Activated B cell treated with CpG ODN at 0.5 μM for 24 hours (primary cell): ENCODE measurements at regions not wholly inside any gene's neighbourhood (a gene's known extent, or its start where the extent isn't known, plus 50 kb on each side); places are given as distances from the start of the nearest gene placed in this dataset.

Source experiments
- ATAC-seq: fragments of 200-7000 bp; cut with Tn5 transposase; one replicate; pipeline ENCODE4 v1.10.0; 2021; ENCODE audit warnings: low read depth, mild to moderate bottlenecking, moderate library complexity
- CTCF ChIA-PET: fragments of 350-600 bp; sonication (Branson Sonifier 250); formaldehyde crosslinking; loops from one replicate; lab custom pipeline; 2021; ENCODE audit warnings: antibody characterized with exemption; lab: Charles Lee
- POLR2A ChIA-PET: fragments of 350-600 bp; sonication (Branson Sonifier 250); formaldehyde crosslinking; loops from one replicate; lab custom pipeline; 2021; ENCODE audit warnings: antibody characterized with exemption; lab: Charles Lee
- DNase-seq: peaks from one replicate; pipeline ENCODE4 v3.0.0; 2022
- H3K27ac Mint-ChIP-seq: one replicate; pipeline ENCODE4 v1.8.0; 2020; ENCODE audit warnings: mixed read lengths
- H3K27me3 Mint-ChIP-seq: one replicate; pipeline ENCODE4 v1.8.0; 2021; ENCODE audit warnings: mixed read lengths
- H3K36me3 Mint-ChIP-seq: one replicate; pipeline ENCODE4 v1.8.0; 2021; ENCODE audit warnings: low read depth, mixed read lengths
- H3K4me1 Mint-ChIP-seq: one replicate; pipeline ENCODE4 v1.8.0; 2021; ENCODE audit warnings: mixed read lengths
- H3K4me3 Mint-ChIP-seq: one replicate; pipeline ENCODE4 v1.8.0; 2020; ENCODE audit warnings: mild to moderate bottlenecking, mixed read lengths
- H3K9me3 Mint-ChIP-seq: one replicate; pipeline ENCODE4 v1.8.0; 2020; ENCODE audit warnings: mixed read lengths
- intact Hi-C: fragments of 100-400 bp; cut with micrococcal nuclease; formaldehyde crosslinking; loops from one replicate; pipeline ENCODE4 v1.15.1; 2024
- TF ChIP-seq, protein P1 (sequence below): fragments of 200-600 bp; IDR thresholded peaks from one replicate; pipeline ENCODE4 v1.8.0; 2022; ENCODE audit warnings: antibody characterized with exemption, mild to moderate bottlenecking

DNA sequence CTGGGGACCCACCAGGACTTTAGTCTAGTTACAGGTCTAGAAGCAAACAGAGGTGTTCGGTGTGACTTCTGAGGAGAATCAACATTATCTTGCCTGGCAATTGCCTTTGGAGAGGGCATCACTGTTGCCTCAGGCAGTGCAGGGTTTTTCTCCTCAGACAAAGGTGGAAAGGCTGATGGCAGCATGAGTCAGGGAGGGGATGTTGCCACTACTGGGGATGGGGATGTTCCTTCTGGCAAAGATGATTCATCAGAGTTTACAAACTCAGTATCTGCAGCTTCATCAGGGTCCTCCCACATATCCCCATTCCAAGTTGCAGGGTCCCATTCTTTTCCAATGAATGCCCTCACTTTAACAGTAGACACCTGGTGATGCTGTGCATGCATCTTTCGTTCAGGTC lies 91.3 kb upstream of the GALNTL6 start:
- DNase-seq (no peak), ATAC-seq (no peak)
- Mint-ChIP-seq H3K4me3 (no peak overlapping the region), H3K27ac (no peak overlapping the region), H3K36me3 (no peaks in the 10 kb centered on the region), H3K27me3 (no peaks in the 10 kb centered on the region), H3K9me3 (peaks cover 15% of the 10 kb centered on the region), H3K4me1 (no peaks in the 10 kb centered on the region)
- ChIA-PET CTCF (no interaction called here), POLR2A (no interaction called here)
- TF ChIP-seq, protein P1, sequence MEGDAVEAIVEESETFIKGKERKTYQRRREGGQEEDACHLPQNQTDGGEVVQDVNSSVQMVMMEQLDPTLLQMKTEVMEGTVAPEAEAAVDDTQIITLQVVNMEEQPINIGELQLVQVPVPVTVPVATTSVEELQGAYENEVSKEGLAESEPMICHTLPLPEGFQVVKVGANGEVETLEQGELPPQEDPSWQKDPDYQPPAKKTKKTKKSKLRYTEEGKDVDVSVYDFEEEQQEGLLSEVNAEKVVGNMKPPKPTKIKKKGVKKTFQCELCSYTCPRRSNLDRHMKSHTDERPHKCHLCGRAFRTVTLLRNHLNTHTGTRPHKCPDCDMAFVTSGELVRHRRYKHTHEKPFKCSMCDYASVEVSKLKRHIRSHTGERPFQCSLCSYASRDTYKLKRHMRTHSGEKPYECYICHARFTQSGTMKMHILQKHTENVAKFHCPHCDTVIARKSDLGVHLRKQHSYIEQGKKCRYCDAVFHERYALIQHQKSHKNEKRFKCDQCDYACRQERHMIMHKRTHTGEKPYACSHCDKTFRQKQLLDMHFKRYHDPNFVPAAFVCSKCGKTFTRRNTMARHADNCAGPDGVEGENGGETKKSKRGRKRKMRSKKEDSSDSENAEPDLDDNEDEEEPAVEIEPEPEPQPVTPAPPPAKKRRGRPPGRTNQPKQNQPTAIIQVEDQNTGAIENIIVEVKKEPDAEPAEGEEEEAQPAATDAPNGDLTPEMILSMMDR: no peak
- intact Hi-C loops: no loop called here

- ATAC-seq (no peak), DNase-seq (no peak)
- no peaks in the 10 kb centered on the region for H3K27me3 Mint-ChIP-seq
- peaks cover 18% of the 10 kb centered on the region for H3K9me3 Mint-ChIP-seq
- no peak overlapping the region for H3K27ac Mint-ChIP-seq
- intact Hi-C loops: no loop called here
- no peaks in the 10 kb centered on the region for H3K4me1 Mint-ChIP-seq
- H3K4me3 Mint-ChIP-seq: no peak overlapping the region
- ChIA-PET CTCF (no interaction called here), POLR2A (no interaction called here)
- TF ChIP-seq, protein P1: no peak
- no peaks in the 10 kb centered on the region for H3K36me3 Mint-ChIP-seq
These were observed 93.5 kb upstream of the GALNTL6 start for GRCh38 chr4:171719691-171720090.

DNA sequence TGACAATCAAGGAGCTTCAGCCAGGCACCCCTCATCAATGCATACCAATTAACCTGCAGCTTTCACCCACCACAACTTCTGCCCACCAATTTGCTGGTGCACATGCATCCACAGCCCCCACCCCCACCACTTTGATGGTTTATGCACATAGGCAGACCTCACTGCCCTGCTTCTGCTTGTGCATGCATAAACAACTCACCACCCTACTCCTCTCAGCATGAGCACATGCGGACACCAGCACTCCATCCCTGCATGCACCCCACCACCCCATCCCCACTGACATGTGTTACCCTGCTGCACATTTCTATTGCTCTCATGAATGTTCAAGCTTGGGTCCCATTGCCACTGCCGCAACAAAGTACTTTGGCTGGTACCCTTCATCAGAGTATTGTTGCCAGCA lies 94.5 kb upstream of the GALNTL6 start:
- intact Hi-C loops: no loop called here
- H3K36me3 Mint-ChIP-seq: no peaks in the 10 kb centered on the region
- peaks cover 18% of the 10 kb centered on the region for H3K9me3 Mint-ChIP-seq
- ChIA-PET POLR2A (no interaction called here), CTCF (no interaction called here)
- no peak for ATAC-seq
- H3K27ac Mint-ChIP-seq: no peak overlapping the region
- DNase-seq: no peak
- no peak overlapping the region for H3K4me3 Mint-ChIP-seq
- H3K4me1 Mint-ChIP-seq: no peaks in the 10 kb centered on the region
- H3K27me3 Mint-ChIP-seq: no peaks in the 10 kb centered on the region
- TF ChIP-seq, protein P1: no peak

DNA sequence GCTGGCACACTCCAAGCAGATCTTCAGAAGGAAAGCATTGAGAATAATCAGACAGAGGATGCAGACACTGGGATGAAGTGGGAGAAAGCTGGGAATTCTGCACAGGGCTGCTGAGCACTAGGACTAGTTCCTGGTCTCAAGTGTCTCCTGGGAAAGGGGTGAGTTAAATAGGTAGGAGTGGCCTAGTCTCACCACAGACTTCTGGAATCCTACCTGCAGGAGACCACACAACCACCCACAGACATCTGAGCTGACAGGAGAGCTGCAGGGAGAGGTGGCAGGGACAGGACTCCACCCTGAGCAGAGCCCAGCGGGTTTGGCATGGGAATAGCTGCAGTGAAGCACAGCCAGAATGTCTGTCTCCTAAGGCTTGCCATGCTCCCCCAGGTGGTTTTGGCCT lies 95.1 kb upstream of the GALNTL6 start:
- CTCF ChIA-PET: no interaction called here
- intact Hi-C loops: no loop called here
- no peak overlapping the region for H3K27ac Mint-ChIP-seq

GRCh38 chr4:171717231-171717741 lies 95.9 kb upstream of the GALNTL6 start:
- ChIA-PET POLR2A (no interaction called here), CTCF (no interaction called here)
- no peak for DNase-seq
- TF ChIP-seq, protein P1: no peak
- peaks cover 13% of the 10 kb centered on the region for H3K9me3 Mint-ChIP-seq
- H3K4me1 Mint-ChIP-seq: no peaks in the 10 kb centered on the region
- ATAC-seq: no peak
- H3K4me3 Mint-ChIP-seq: no peak overlapping the region
- H3K27ac Mint-ChIP-seq: no peak overlapping the region
- intact Hi-C loops: no loop called here
- H3K36me3 Mint-ChIP-seq: no peaks in the 10 kb centered on the region
- no peaks in the 10 kb centered on the region for H3K27me3 Mint-ChIP-seq

More for the DNA sequence above, 95.1 kb upstream of the GALNTL6 start:
- Mint-ChIP-seq H3K36me3 (no peaks in the 10 kb centered on the region), H3K9me3 (peaks cover 18% of the 10 kb centered on the region), H3K4me3 (no peak overlapping the region), H3K4me1 (no peaks in the 10 kb centered on the region), H3K27me3 (no peaks in the 10 kb centered on the region)
- no peak for DNase-seq
- POLR2A ChIA-PET: no interaction called here
- ATAC-seq: no peak
- TF ChIP-seq, protein P1: no peak
